C4-2B (cell line): ENCODE measurements at regions not wholly inside any gene's neighbourhood (a gene's known extent, or its start where the extent isn't known, plus 50 kb on each side); places are given as distances from the start of the nearest gene placed in this dataset.

Experiments
- ZFX ChIP-seq: fragments of 450-650 bp; IDR thresholded peaks from 2 replicates; pipeline ENCODE4 v1.6.1; 2017
- TF ChIP-seq, protein P1 (sequence below): fragments of 450-650 bp; conservative IDR thresholded peaks from 2 replicates; pipeline ENCODE4 v1.5.1; 2017; ENCODE audit warnings: mild to moderate bottlenecking

DNA sequence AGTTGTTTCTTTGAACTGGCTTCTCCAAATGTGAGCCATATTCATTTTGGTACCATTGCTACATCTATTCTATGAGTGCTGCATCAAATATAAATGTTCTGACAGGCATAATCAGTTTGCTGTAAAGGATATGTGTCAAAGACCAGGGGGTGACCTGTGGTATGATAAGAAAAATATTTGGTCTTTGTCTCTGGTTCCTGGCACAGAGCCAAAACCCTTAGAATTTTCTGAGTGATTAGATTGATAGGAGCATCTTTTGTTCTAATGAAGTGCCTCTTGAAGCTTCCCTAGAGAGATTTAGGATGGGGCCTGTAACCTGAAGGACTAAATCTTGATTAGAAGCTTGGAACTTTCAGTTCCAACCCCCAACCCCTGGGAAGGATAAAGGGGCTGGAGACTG is 256.3 kb downstream of the NNT start:
- TF ChIP-seq, protein P1, sequence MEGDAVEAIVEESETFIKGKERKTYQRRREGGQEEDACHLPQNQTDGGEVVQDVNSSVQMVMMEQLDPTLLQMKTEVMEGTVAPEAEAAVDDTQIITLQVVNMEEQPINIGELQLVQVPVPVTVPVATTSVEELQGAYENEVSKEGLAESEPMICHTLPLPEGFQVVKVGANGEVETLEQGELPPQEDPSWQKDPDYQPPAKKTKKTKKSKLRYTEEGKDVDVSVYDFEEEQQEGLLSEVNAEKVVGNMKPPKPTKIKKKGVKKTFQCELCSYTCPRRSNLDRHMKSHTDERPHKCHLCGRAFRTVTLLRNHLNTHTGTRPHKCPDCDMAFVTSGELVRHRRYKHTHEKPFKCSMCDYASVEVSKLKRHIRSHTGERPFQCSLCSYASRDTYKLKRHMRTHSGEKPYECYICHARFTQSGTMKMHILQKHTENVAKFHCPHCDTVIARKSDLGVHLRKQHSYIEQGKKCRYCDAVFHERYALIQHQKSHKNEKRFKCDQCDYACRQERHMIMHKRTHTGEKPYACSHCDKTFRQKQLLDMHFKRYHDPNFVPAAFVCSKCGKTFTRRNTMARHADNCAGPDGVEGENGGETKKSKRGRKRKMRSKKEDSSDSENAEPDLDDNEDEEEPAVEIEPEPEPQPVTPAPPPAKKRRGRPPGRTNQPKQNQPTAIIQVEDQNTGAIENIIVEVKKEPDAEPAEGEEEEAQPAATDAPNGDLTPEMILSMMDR = no peak
- no peak for TF ChIP-seq ZFX
